Right cardiac atrium (tissue), 5 donors: ENCODE measurements at regions not wholly inside any gene's neighbourhood (a gene's known extent, or its start where the extent isn't known, plus 50 kb on each side); places are given as distances from the start of the nearest gene placed in this dataset.
A peak's percentile ranks its signal among the peaks of the same experiment; 100 is the strongest.
"Not testable (repeated sequence)": the region's sequence is repeated elsewhere in the genome, so short reads cannot be mapped to it uniquely, and the experiment has no call there.

Experiments
- ATAC-seq, 2 donors: fragments of 200-7000 bp; cut with Tn5 transposase; one replicate each; pipeline versions ENCODE4 v1.8.0 to v1.9.1; 2020; ENCODE audit warnings: moderate library complexity in 2 of 2, mild to moderate bottlenecking in 1 of 2
- DNase-seq, 3 donors: peaks; one replicate each; pipeline ENCODE4 v3.0.0-alpha.2; 2020
- H3K27ac ChIP-seq: one replicate; pipeline ENCODE4 v1.5.1; 2013; ENCODE audit warnings: mild to moderate bottlenecking, low read length, control low read depth, moderate library complexity
- H3K27me3 ChIP-seq: one replicate; pipeline ENCODE4 v1.6.1; 2013; ENCODE audit not compliant: control insufficient read depth, insufficient read depth
- H3K4me1 ChIP-seq: one replicate; pipeline ENCODE4 v1.6.1; 2013; ENCODE audit warnings: low read length; ENCODE audit not compliant: control insufficient read depth, insufficient read depth
- H3K4me3 ChIP-seq: one replicate; pipeline ENCODE4 v1.5.1; 2013; ENCODE audit warnings: low read length, control low read depth
- H3K9me3 ChIP-seq: one replicate; pipeline ENCODE4 v1.6.1; 2013; ENCODE audit warnings: low read length; ENCODE audit not compliant: control insufficient read depth
- WGBS: extraction: QIAGEN DNeasy Blood & Tissue Kit; methylation state at CpG from one replicate; pipeline ENCODE4 v1.1.7; 2013; 5-methylcytosine and 5-hydroxymethylcytosine counted together
- intact Hi-C, 4 donors: fragments of 100-400 bp; cut with DNase I; formaldehyde crosslinking; loops; one replicate each; pipeline versions ENCODE4 v1.11.0 to v1.14.0; 2022 to 2023
- donor health status: healthy with polysubstance abuse.
- donor health status: DM: no; HTN: yes; CAD: no.
- donor health status: DM: no; HTN: no; CAD: no.
- donor health status: DM: no; HTN: yes; CAD: no; lungs with severe emphysema.
- donor health status: DM: yes; HTN: yes; CAD: no.

GRCh38 chr4:66475596-66475995 lies 805.3 kb upstream of the EPHA5 start:
- Histone ChIP-seq H3K27me3 (no peaks in the 10 kb centered on the region), H3K4me1 (no peaks in the 10 kb centered on the region), H3K9me3 (no peaks in the 10 kb centered on the region), H3K4me3 (no peak overlapping the region), H3K27ac (no peak overlapping the region)
- no peak for ATAC-seq
- 56% methylated on average over 3 of the region's 3 CpGs for WGBS
- intact Hi-C loops, result no loop called here
- DNase-seq, result no peak

DNA sequence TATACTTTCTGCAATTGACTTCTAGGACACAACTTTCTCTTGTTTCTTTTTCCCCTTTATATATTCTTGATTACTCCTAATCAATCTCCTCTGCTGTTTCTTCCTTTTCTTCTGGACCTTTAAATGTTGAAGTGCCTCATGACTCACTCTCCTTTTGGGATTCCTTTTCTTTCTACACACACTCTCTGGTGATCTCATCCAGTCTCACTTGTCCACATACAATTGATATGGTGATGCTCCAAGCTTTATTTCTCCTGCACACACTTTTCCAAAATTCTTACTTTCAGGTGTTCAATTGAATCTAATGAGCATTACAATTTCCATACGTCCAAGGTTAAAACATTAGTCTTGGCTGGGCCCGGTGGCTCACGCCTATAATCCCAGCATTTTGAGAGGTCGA lies 794.8 kb upstream of the EPHA5 start:
- 85% methylated on average over 4 of the region's 4 CpGs for WGBS
- no peak for ATAC-seq

DNA sequence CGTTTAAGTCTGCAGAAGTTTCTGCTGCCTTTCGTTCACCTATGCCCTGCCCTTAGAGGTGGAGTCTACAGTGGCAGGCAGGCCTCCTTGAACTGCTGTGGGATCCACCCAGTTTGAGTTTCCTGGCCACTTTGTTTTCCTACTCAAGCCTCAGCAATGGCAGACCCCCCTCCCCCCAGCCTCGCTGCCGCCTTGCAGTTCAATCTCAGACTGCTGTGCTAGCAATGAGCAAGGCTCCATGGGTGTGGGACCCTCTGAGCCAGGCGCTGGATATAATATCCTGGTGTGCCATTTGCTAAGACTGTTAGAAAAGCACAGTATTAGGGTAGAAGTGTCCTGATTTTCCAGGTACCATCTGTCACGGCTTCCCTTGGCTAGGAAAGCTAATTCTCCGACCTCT lies 792.6 kb upstream of the EPHA5 start:
- ATAC-seq, H3K27ac ChIP-seq, H3K9me3 ChIP-seq, H3K27me3 ChIP-seq, intact Hi-C loops, H3K4me1 ChIP-seq, H3K4me3 ChIP-seq: not testable (repeated sequence)
- WGBS, result 81% methylated on average over 7 of the region's 7 CpGs
- peak in 1 of 3 donors; percentile 26 for DNase-seq

More for the DNA sequence above, 794.8 kb upstream of the EPHA5 start:
- intact Hi-C loops, result no loop called here
- H3K4me3 ChIP-seq, result no peak overlapping the region
- H3K4me1 ChIP-seq, result no peaks in the 10 kb centered on the region
- H3K27me3 ChIP-seq, result no peaks in the 10 kb centered on the region
- no peaks in the 10 kb centered on the region for H3K9me3 ChIP-seq
- no peak for DNase-seq
- no peak overlapping the region for H3K27ac ChIP-seq

DNA sequence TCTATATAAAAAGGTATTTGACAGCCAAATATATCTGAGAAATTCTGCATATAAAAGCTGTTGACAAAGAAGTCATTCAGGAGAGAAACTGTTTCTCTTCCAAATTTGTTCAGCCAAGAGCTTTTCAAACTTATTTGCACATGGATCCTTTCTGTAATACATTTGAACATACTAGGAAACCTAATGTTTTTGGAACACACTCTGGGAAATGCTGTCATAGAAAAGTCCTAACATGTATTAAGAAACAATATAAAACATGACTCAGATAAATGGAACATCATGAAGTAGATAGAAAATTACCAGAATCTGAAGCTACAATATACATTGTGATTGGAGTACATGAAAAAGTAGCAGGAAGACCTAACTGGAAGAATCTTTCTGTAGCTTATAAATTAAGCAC lies 781.5 kb upstream of the EPHA5 start:
- Histone ChIP-seq H3K27me3 (no peaks in the 10 kb centered on the region), H3K9me3 (no peaks in the 10 kb centered on the region), H3K27ac (no peak overlapping the region), H3K4me3 (no peak overlapping the region), H3K4me1 (no peaks in the 10 kb centered on the region)
- ATAC-seq (no peak), DNase-seq (no peak)
- intact Hi-C loops, result no loop called here

DNA sequence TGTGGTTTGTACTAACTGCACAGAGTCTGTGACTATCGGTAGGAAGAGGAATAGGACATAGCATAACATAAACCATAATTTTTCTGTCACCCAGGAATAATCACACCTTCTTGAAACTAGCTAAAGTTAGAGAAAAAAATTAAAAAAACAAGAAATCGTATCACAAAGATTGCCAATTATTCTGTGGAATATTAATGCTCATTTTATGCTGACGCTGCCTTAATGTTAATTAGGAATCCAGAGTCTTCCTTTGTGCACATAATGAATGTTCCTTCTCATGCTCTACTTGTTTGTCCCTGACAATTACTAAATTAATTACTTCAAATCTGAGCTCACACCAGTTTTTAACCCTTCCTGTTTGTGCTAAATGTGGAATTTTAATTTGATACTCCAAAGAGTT lies 772.7 kb upstream of the EPHA5 start:
- intact Hi-C loops, result no loop called here
- Histone ChIP-seq H3K4me3 (no peak overlapping the region), H3K9me3 (no peaks in the 10 kb centered on the region), H3K4me1 (no peaks in the 10 kb centered on the region), H3K27me3 (no peaks in the 10 kb centered on the region), H3K27ac (no peak overlapping the region)
- ATAC-seq (no peak), DNase-seq (no peak)
- WGBS, result 77% methylated on average over 3 of the region's 3 CpGs

DNA sequence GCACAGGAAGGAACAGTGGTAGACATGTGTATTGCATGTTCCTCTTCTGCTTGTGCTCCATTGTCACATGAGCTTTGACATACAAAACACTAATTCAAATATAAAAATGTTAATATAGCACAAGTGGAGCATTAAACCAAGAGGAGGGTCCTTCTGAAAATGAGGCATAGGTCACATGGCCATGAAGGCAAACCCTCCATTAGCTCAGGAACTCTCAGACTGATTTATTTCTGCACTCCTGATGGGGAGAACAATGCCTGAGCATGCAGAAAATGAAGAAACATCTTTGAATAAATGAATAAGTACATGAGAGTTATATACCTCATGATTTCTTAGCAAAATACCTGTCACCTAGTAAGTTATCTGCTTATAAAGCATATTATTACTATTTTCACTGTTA lies 769.2 kb upstream of the EPHA5 start:
- H3K27me3 ChIP-seq, result no peaks in the 10 kb centered on the region
- H3K9me3 ChIP-seq, result no peaks in the 10 kb centered on the region
- H3K27ac ChIP-seq, result no peak overlapping the region
- intact Hi-C loops, result no loop called here
- no peak overlapping the region for H3K4me3 ChIP-seq
- ATAC-seq, result no peak
- no peak for DNase-seq
- no peaks in the 10 kb centered on the region for H3K4me1 ChIP-seq

DNA sequence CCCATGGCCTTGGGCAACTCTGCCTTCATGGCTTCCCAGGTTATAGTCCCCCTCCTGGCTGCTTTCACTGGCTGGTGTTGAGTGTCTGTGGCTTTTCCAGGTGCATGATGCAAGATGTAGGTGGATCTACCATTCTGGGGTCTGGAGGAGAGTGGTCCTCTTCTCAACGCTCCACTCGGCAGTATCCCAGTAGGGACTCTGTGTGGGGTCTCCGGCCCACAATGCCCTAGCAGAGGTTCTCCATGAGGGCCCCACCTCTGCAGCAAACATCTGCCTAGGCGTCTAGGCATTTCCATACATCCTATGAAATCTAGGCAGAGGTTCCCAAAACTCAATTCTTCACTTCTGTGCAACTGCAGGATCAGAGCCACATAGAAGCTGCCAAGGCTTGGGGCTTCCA lies 763.4 kb upstream of the EPHA5 start:
- H3K4me3 ChIP-seq, result no peak overlapping the region
- 87% methylated on average over 4 of the region's 4 CpGs for WGBS
- DNase-seq (peak in 1 of 3 donors; percentile 5), ATAC-seq (no peak)
- intact Hi-C loops, result no loop called here
- H3K27me3 ChIP-seq, result no peaks in the 10 kb centered on the region
- no peak overlapping the region for H3K27ac ChIP-seq
- H3K4me1 ChIP-seq, result no peaks in the 10 kb centered on the region
- no peaks in the 10 kb centered on the region for H3K9me3 ChIP-seq

GRCh38 chr4:66430856-66431255 lies 760.6 kb upstream of the EPHA5 start:
- no peaks in the 10 kb centered on the region for H3K27me3 ChIP-seq
- WGBS, result 6% methylated on average over 1 of the region's 1 CpG

GRCh38 chr4:66429276-66429675 lies 759.0 kb upstream of the EPHA5 start:
- 79% methylated on average over 1 of the region's 1 CpG for WGBS
- Histone ChIP-seq H3K9me3 (no peaks in the 10 kb centered on the region), H3K27me3 (no peaks in the 10 kb centered on the region), H3K27ac (no peak overlapping the region), H3K4me3 (no peak overlapping the region), H3K4me1 (no peaks in the 10 kb centered on the region)
- no peak for ATAC-seq
- no peak for DNase-seq
- intact Hi-C loops, result no loop called here

More at GRCh38 chr4:66430856-66431255, 760.6 kb upstream of the EPHA5 start:
- DNase-seq, result no peak
- no peak overlapping the region for H3K27ac ChIP-seq
- no peak for ATAC-seq
- no peaks in the 10 kb centered on the region for H3K4me1 ChIP-seq
- no peaks in the 10 kb centered on the region for H3K9me3 ChIP-seq
- H3K4me3 ChIP-seq, result no peak overlapping the region
- intact Hi-C loops, result no loop called here

DNA sequence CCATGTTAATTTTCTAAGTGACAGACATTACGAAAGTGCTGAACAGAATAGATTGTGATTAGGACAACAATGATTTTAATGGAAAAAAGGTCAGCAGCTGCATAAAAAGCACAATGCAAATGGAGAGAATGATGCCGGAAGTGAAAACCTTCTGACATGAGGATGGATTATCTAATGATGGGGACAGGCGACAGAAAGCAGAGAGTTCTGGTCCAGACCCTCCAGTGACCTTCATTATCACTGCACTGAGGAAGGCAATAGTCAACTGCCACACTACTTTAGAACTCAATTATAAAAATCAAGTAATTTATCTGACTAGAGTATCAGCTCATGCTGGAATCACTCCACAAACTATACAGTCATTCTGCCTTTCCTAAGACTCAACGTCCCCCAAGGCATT lies 746.1 kb upstream of the EPHA5 start:
- ATAC-seq (no peak), DNase-seq (no peak)
- 44% methylated on average over 4 of the region's 4 CpGs for WGBS
- intact Hi-C loops, result no loop called here
- H3K4me1 ChIP-seq, result no peaks in the 10 kb centered on the region
- no peaks in the 10 kb centered on the region for H3K27me3 ChIP-seq
- no peak overlapping the region for H3K27ac ChIP-seq
- H3K4me3 ChIP-seq, result no peak overlapping the region
- H3K9me3 ChIP-seq, result no peaks in the 10 kb centered on the region

GRCh38 chr4:66404141-66404540 lies 733.9 kb upstream of the EPHA5 start:
- Histone ChIP-seq H3K4me1 (no peaks in the 10 kb centered on the region), H3K9me3 (no peaks in the 10 kb centered on the region), H3K4me3 (no peak overlapping the region), H3K27me3 (no peaks in the 10 kb centered on the region), H3K27ac (no peak overlapping the region)
- intact Hi-C loops, result no loop called here
- ATAC-seq, result no peak
- DNase-seq, result no peak
- WGBS, result 65% methylated on average over 5 of the region's 5 CpGs

- WGBS, result 22% methylated on average over 1 of the region's 1 CpG
- DNase-seq (peak in 1 of 3 donors; percentile 13), ATAC-seq (peak in 1 of 2 donors; percentile 16)
- Histone ChIP-seq H3K9me3 (no peaks in the 10 kb centered on the region), H3K4me1 (no peaks in the 10 kb centered on the region), H3K4me3 (no peak overlapping the region), H3K27ac (peak overlapping the region; percentile 52), H3K27me3 (no peaks in the 10 kb centered on the region)
- intact Hi-C loops, result no loop called here
These were observed 706.6 kb upstream of the EPHA5 start for GRCh38 chr4:66376921-66377320.
